ENCODE measurements at regions not wholly inside any gene's neighbourhood (a gene's known extent, or its start where the extent isn't known, plus 50 kb on each side); places are given as distances from the start of the nearest gene placed in this dataset.

GRCh38 chr16:86869288-86870022, 291.1 kb downstream of the FOXL1 start:
- Mint-ChIP-seq H3K4me3 (no peak overlapping the region), H3K36me3 (no peaks in the 10 kb centered on the region), H3K9me3 (peaks cover 0 to 5% (median 4%) of the 10 kb centered on the region in 3 donors), H3K27me3 (peaks cover 0 to 8% of the 10 kb centered on the region in 2 donors), H3K27ac (no peak overlapping the region), H3K4me1 (no peaks in the 10 kb centered on the region)
- Histone ChIP-seq H3K27me3 (replicated peaks in 1 of 2; ENCODE audit: control insufficient read depth in 2 of 2, extremely low read depth in 1 of 2, insufficient read depth in 2 of 2, low read length in 1 of 2) (peaks cover 0 to 15% of the 10 kb centered on the region in 2 experiments), H3K4me1 (ENCODE audit: control insufficient read depth in 1 of 2, extremely low read depth in 1 of 2, insufficient read depth in 2 of 2, low read length in 2 of 2) (no peaks in the 10 kb centered on the region), H3K4me3 (ENCODE audit: control insufficient read depth in 1 of 2, extremely low read depth in 1 of 2, low read length in 1 of 2) (no peak overlapping the region), H3K27ac (ENCODE audit: low read length) (no peak overlapping the region), H3K36me3 (ENCODE audit: control insufficient read depth in 2 of 2, extremely low read depth in 1 of 2, insufficient read depth in 1 of 2, low read length in 1 of 2) (no peaks in the 10 kb centered on the region), H3K9me3 (no peaks in the 10 kb centered on the region)
- POLR2A ChIA-PET: no interaction called here
- CTCF ChIA-PET: no interaction called here
- no peak for ATAC-seq (replicated peaks in 1 of 4)
- DNase-seq: no peak
- 88% methylated on average over 29 of the region's 32 CpGs for WGBS (ENCODE audit: insufficient coverage)

- H3K27ac ChIP-seq (ENCODE audit: low read length): no peak overlapping the region
- 81% methylated on average over 5 of the region's 9 CpGs for WGBS (ENCODE audit: insufficient coverage)
- no peak overlapping the region for H3K4me3 ChIP-seq (ENCODE audit: control insufficient read depth in 1 of 2, extremely low read depth in 1 of 2, low read length in 1 of 2)
- Mint-ChIP-seq H3K36me3 (no peaks in the 10 kb centered on the region), H3K27me3 (peaks cover 0 to 10% of the 10 kb centered on the region in 2 donors), H3K27ac (no peak overlapping the region), H3K4me1 (no peaks in the 10 kb centered on the region), H3K4me3 (no peak overlapping the region), H3K9me3 (no peaks in the 10 kb centered on the region)
- ChIA-PET CTCF (no interaction called here), POLR2A (no interaction called here)
- H3K36me3 ChIP-seq (ENCODE audit: control insufficient read depth in 2 of 2, extremely low read depth in 1 of 2, insufficient read depth in 1 of 2, low read length in 1 of 2): no peaks in the 10 kb centered on the region
- H3K9me3 ChIP-seq: no peaks in the 10 kb centered on the region
- ATAC-seq (replicated peaks in 1 of 4): no peak
- H3K4me1 ChIP-seq (ENCODE audit: control insufficient read depth in 1 of 2, extremely low read depth in 1 of 2, insufficient read depth in 2 of 2, low read length in 2 of 2): no peaks in the 10 kb centered on the region
- DNase-seq: no peak
- peaks cover 0 to 16% of the 10 kb centered on the region in 2 experiments for H3K27me3 ChIP-seq (replicated peaks in 1 of 2; ENCODE audit: control insufficient read depth in 2 of 2, extremely low read depth in 1 of 2, insufficient read depth in 2 of 2, low read length in 1 of 2)
Measured at GRCh38 chr16:86870380-86870779, 292.0 kb downstream of the FOXL1 start.

- no peak overlapping the region for H3K27ac Mint-ChIP-seq
- Histone ChIP-seq H3K27ac (ENCODE audit: low read length) (no peak overlapping the region), H3K36me3 (ENCODE audit: control insufficient read depth in 2 of 2, extremely low read depth in 1 of 2, insufficient read depth in 1 of 2, low read length in 1 of 2) (no peaks in the 10 kb centered on the region), H3K4me1 (ENCODE audit: control insufficient read depth in 1 of 2, extremely low read depth in 1 of 2, insufficient read depth in 2 of 2, low read length in 2 of 2) (no peaks in the 10 kb centered on the region), H3K4me3 (ENCODE audit: control insufficient read depth in 1 of 2, extremely low read depth in 1 of 2, low read length in 1 of 2) (no peak overlapping the region), H3K27me3 (replicated peaks in 1 of 2; ENCODE audit: control insufficient read depth in 2 of 2, extremely low read depth in 1 of 2, insufficient read depth in 2 of 2, low read length in 1 of 2) (peaks cover 0 to 13% of the 10 kb centered on the region in 2 experiments), H3K9me3 (no peaks in the 10 kb centered on the region)
- 64% methylated on average over 7 of the region's 9 CpGs for WGBS (ENCODE audit: insufficient coverage)
- ATAC-seq (replicated peaks in 1 of 4) (no peak), DNase-seq (no peak)
- H3K4me1 Mint-ChIP-seq: no peaks in the 10 kb centered on the region
- ChIA-PET CTCF (no interaction called here), POLR2A (no interaction called here)
- peaks cover 2 to 19% of the 10 kb centered on the region in 2 donors for H3K27me3 Mint-ChIP-seq
- no peaks in the 10 kb centered on the region for H3K36me3 Mint-ChIP-seq
- H3K9me3 Mint-ChIP-seq: peaks cover 0 to 4% (median 0%) of the 10 kb centered on the region in 3 donors
- no peak overlapping the region for H3K4me3 Mint-ChIP-seq
Measured at GRCh38 chr16:86872131-86872530, 293.8 kb downstream of the FOXL1 start.

- Mint-ChIP-seq H3K36me3 (no peaks in the 10 kb centered on the region), H3K4me1 (no peaks in the 10 kb centered on the region), H3K9me3 (peaks cover 0 to 10% (median 0%) of the 10 kb centered on the region in 3 donors), H3K4me3 (no peak overlapping the region), H3K27me3 (peaks cover 9 to 21% of the 10 kb centered on the region in 2 donors), H3K27ac (no peak overlapping the region)
- Histone ChIP-seq H3K27me3 (replicated peaks in 1 of 2; ENCODE audit: control insufficient read depth in 2 of 2, extremely low read depth in 1 of 2, insufficient read depth in 2 of 2, low read length in 1 of 2) (peaks cover 0 to 20% of the 10 kb centered on the region in 2 experiments), H3K36me3 (ENCODE audit: control insufficient read depth in 2 of 2, extremely low read depth in 1 of 2, insufficient read depth in 1 of 2, low read length in 1 of 2) (no peaks in the 10 kb centered on the region), H3K4me1 (ENCODE audit: control insufficient read depth in 1 of 2, extremely low read depth in 1 of 2, insufficient read depth in 2 of 2, low read length in 2 of 2) (no peaks in the 10 kb centered on the region), H3K4me3 (ENCODE audit: control insufficient read depth in 1 of 2, extremely low read depth in 1 of 2, low read length in 1 of 2) (no peak overlapping the region), H3K27ac (ENCODE audit: low read length) (no peak overlapping the region), H3K9me3 (no peaks in the 10 kb centered on the region)
- POLR2A ChIA-PET: no interaction called here
- DNase-seq (no peak), ATAC-seq (replicated peaks in 1 of 4) (no peak)
- CTCF ChIA-PET: no interaction called here
- 96% methylated on average over 6 of the region's 8 CpGs for WGBS (ENCODE audit: insufficient coverage)
Measured at GRCh38 chr16:86872833-86873232, 294.5 kb downstream of the FOXL1 start.

GRCh38 chr16:86874141-86874540, 295.8 kb downstream of the FOXL1 start:
- Histone ChIP-seq H3K27me3 (replicated peaks in 1 of 2; ENCODE audit: control insufficient read depth in 2 of 2, extremely low read depth in 1 of 2, insufficient read depth in 2 of 2, low read length in 1 of 2) (peaks cover 0 to 29% of the 10 kb centered on the region in 2 experiments), H3K9me3 (no peaks in the 10 kb centered on the region), H3K36me3 (ENCODE audit: control insufficient read depth in 2 of 2, extremely low read depth in 1 of 2, insufficient read depth in 1 of 2, low read length in 1 of 2) (no peaks in the 10 kb centered on the region), H3K4me3 (ENCODE audit: control insufficient read depth in 1 of 2, extremely low read depth in 1 of 2, low read length in 1 of 2) (no peak overlapping the region), H3K4me1 (ENCODE audit: control insufficient read depth in 1 of 2, extremely low read depth in 1 of 2, insufficient read depth in 2 of 2, low read length in 2 of 2) (no peaks in the 10 kb centered on the region), H3K27ac (ENCODE audit: low read length) (no peak overlapping the region)
- ATAC-seq (replicated peaks in 1 of 4): no peak
- Mint-ChIP-seq H3K27me3 (peaks cover 22 to 32% of the 10 kb centered on the region in 2 donors), H3K4me3 (no peak overlapping the region), H3K4me1 (peaks cover 0 to 5% (median 0%) of the 10 kb centered on the region in 3 donors), H3K9me3 (peaks cover 0 to 13% (median 0%) of the 10 kb centered on the region in 3 donors), H3K36me3 (no peaks in the 10 kb centered on the region), H3K27ac (no peak overlapping the region)
- POLR2A ChIA-PET: no interaction called here
- WGBS (ENCODE audit: insufficient coverage): 36% methylated on average over 2 of the region's 2 CpGs
- DNase-seq: peak in 3 of 35 experiments; percentile 3 to 18 (median 10)
- CTCF ChIA-PET: no interaction called here

- CTCF ChIA-PET: no interaction called here
- DNase-seq: no peak
- ATAC-seq (replicated peaks in 1 of 4): no peak
- Mint-ChIP-seq H3K4me1 (peaks cover 0 to 5% (median 0%) of the 10 kb centered on the region in 3 donors), H3K27ac (no peak overlapping the region), H3K4me3 (no peak overlapping the region), H3K9me3 (peaks cover 0 to 16% (median 0%) of the 10 kb centered on the region in 3 donors), H3K27me3 (peaks cover 44 to 48% of the 10 kb centered on the region in 2 donors), H3K36me3 (no peaks in the 10 kb centered on the region)
- Histone ChIP-seq H3K27ac (ENCODE audit: low read length) (no peak overlapping the region), H3K4me3 (ENCODE audit: control insufficient read depth in 1 of 2, extremely low read depth in 1 of 2, low read length in 1 of 2) (no peak overlapping the region), H3K27me3 (replicated peaks in 1 of 2; ENCODE audit: control insufficient read depth in 2 of 2, extremely low read depth in 1 of 2, insufficient read depth in 2 of 2, low read length in 1 of 2) (peaks cover 0 to 50% of the 10 kb centered on the region in 2 experiments), H3K9me3 (no peaks in the 10 kb centered on the region), H3K4me1 (ENCODE audit: control insufficient read depth in 1 of 2, extremely low read depth in 1 of 2, insufficient read depth in 2 of 2, low read length in 2 of 2) (no peaks in the 10 kb centered on the region), H3K36me3 (ENCODE audit: control insufficient read depth in 2 of 2, extremely low read depth in 1 of 2, insufficient read depth in 1 of 2, low read length in 1 of 2) (no peaks in the 10 kb centered on the region)
- POLR2A ChIA-PET: no interaction called here
- 65% methylated on average over 6 of the region's 10 CpGs for WGBS (ENCODE audit: insufficient coverage)
Measured at GRCh38 chr16:86876499-86876898, 298.1 kb downstream of the FOXL1 start.

Measured in T-cell (primary cell).